ENCODE measurements at regions not wholly inside any gene's neighbourhood (a gene's known extent, or its start where the extent isn't known, plus 50 kb on each side); places are given as distances from the start of the nearest gene placed in this dataset.
A peak's percentile ranks its signal among the peaks of the same experiment; 100 is the strongest.

DNA sequence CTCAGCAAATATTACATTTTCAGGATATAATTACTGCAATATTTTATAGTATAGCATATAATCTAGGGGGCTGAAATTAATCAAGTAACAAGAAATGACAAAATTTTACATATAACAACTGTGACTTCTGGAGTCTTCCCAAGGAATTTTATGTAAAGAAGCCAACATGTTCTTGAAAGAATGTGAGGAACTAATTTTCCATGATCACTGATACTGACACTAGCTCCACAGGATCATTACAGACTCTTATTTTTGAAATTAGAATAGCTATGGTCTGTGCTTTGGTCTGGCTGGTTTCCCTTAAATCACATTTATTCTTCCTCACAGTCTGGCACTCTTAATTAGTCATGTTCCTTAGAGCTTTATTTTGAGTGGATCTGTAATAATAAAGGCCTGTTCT, 267.7 kb upstream of the SEMA3A start:
- no peak overlapping the region for H3K27ac Mint-ChIP-seq
- no peaks in the 10 kb centered on the region for H3K36me3 Mint-ChIP-seq
- H3K9me3 Mint-ChIP-seq: peaks cover 4% of the 10 kb centered on the region
- no peak overlapping the region for H3K4me3 Mint-ChIP-seq
- no peaks in the 10 kb centered on the region for H3K4me1 Mint-ChIP-seq (ENCODE audit: unreplicated experiment)
- DNase-seq (ENCODE audit: extremely low spot score, unreplicated experiment): no peak
- TF ChIP-seq, protein P1, sequence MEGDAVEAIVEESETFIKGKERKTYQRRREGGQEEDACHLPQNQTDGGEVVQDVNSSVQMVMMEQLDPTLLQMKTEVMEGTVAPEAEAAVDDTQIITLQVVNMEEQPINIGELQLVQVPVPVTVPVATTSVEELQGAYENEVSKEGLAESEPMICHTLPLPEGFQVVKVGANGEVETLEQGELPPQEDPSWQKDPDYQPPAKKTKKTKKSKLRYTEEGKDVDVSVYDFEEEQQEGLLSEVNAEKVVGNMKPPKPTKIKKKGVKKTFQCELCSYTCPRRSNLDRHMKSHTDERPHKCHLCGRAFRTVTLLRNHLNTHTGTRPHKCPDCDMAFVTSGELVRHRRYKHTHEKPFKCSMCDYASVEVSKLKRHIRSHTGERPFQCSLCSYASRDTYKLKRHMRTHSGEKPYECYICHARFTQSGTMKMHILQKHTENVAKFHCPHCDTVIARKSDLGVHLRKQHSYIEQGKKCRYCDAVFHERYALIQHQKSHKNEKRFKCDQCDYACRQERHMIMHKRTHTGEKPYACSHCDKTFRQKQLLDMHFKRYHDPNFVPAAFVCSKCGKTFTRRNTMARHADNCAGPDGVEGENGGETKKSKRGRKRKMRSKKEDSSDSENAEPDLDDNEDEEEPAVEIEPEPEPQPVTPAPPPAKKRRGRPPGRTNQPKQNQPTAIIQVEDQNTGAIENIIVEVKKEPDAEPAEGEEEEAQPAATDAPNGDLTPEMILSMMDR (conservative IDR thresholded peaks at IDR 0.05): no peak
- no peaks in the 10 kb centered on the region for H3K27me3 Mint-ChIP-seq

DNA sequence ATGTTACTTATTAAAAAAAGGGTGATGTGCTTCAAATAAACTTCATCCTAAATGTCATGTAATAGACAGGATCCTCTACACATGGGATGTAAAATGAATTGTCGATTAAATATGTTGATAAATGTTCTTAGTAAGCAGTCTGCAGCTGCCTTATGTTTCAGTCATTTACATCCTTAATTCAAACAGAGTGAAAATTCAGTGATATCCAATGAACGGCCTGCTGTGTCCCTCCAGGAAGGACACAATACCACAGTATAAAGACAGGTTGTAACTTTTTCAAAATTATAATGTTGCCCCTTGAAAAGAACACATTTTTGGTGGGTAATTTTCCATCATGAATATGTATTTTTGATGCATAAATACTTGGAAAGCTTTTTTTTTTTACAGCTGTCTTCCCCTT, 266.5 kb upstream of the SEMA3A start:
- H3K36me3 Mint-ChIP-seq: no peaks in the 10 kb centered on the region
- H3K4me1 Mint-ChIP-seq (ENCODE audit: unreplicated experiment): no peaks in the 10 kb centered on the region

DNA sequence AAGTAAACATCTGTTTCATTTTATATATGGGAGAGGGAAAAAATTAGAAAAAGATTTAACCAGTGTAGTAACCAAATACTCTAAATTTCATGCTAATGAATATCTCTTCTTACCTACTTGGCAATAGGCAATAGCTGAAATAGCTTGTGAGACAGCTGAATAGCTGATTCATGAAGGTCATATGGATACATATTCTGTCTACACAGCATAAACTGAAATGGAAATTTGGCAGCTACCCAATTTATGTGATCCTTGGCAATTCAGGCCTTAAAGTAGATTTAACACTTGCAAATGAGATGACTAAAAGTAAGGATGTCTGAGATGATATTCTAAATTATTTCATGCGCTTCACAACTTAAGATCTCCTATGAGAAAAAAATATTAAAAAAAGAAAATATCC, 261.2 kb upstream of the SEMA3A start:
- no peak for DNase-seq (ENCODE audit: extremely low spot score, unreplicated experiment)

More for the DNA sequence above, 266.5 kb upstream of the SEMA3A start:
- no peak overlapping the region for H3K4me3 Mint-ChIP-seq
- TF ChIP-seq, protein P1 (conservative IDR thresholded peaks at IDR 0.05): no peak
- no peak for DNase-seq (ENCODE audit: extremely low spot score, unreplicated experiment)
- H3K27me3 Mint-ChIP-seq: no peaks in the 10 kb centered on the region
- H3K27ac Mint-ChIP-seq: no peak overlapping the region
- peaks cover 4% of the 10 kb centered on the region for H3K9me3 Mint-ChIP-seq

DNA sequence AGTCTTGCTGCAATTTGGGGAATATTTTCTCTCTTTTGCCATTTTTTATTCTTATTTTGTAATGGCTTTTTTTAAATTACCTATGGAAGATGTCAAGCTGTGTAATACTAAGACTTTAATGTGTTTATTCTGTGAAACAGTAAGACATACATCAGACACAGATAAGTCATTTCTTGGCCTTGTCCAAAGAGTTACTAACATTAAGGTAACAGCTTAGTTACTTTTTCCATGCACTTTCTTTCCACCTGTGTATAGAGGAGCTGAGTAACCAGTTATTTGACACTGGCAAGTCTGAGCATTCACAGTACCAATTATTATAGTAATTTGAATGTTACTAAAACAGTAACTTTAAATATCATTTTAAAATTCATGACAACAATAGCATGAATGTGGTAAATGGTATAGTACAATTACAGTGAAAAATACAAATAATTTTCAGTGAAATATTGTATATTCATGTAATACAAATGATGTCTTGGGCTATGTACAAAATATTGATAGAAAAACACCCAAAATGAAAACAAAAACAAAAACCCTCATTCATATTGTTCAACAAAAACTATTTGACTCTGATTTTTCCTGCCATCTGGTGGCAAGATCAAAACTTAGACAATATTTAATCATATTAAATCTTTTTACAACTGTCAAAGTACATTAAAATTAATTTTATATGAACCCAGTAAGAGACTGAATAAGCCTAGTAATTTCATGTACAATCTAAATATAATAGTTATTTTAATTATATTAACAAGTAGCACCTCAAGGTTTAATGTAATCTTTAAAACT, 259.8 kb upstream of the SEMA3A start:
- H3K27me3 Mint-ChIP-seq: no peaks in the 10 kb centered on the region
- H3K27ac Mint-ChIP-seq: no peak overlapping the region
- TF ChIP-seq, protein P1 (conservative IDR thresholded peaks at IDR 0.05): peak; percentile 38
- H3K4me3 Mint-ChIP-seq: no peak overlapping the region
- DNase-seq (ENCODE audit: extremely low spot score, unreplicated experiment): no peak
- H3K9me3 Mint-ChIP-seq: peaks cover 3% of the 10 kb centered on the region
- H3K36me3 Mint-ChIP-seq: no peaks in the 10 kb centered on the region
- H3K4me1 Mint-ChIP-seq (ENCODE audit: unreplicated experiment): no peaks in the 10 kb centered on the region

More for the DNA sequence above, 261.2 kb upstream of the SEMA3A start:
- TF ChIP-seq, protein P1 (conservative IDR thresholded peaks at IDR 0.05): no peak
- H3K27me3 Mint-ChIP-seq: no peaks in the 10 kb centered on the region
- no peaks in the 10 kb centered on the region for H3K9me3 Mint-ChIP-seq
- H3K4me3 Mint-ChIP-seq: no peak overlapping the region
- H3K36me3 Mint-ChIP-seq: no peaks in the 10 kb centered on the region
- H3K27ac Mint-ChIP-seq: no peak overlapping the region
- no peaks in the 10 kb centered on the region for H3K4me1 Mint-ChIP-seq (ENCODE audit: unreplicated experiment)

DNA sequence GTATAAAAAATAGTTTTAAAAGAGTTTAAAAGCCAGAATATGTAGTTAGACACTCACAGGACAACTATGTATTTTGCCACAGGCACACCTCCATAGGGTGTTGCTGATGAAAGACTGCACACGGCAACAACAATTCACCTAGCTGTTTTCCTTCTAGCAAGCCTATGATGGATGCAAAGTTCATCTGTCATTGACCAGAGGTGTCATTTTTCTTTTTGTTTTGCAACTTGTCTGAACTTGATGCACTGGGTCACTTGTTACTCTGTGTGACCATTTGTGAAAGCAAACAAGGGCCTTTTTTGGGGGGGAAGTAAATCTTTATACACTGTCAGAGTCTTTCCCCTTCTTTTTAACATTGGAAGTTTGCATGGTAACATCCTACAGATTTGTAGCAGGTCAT, 258.0 kb upstream of the SEMA3A start:
- Mint-ChIP-seq H3K27ac (no peak overlapping the region), H3K36me3 (no peaks in the 10 kb centered on the region), H3K4me3 (no peak overlapping the region), H3K4me1 (ENCODE audit: unreplicated experiment) (no peaks in the 10 kb centered on the region), H3K27me3 (no peaks in the 10 kb centered on the region), H3K9me3 (peaks cover 3% of the 10 kb centered on the region)
- DNase-seq (ENCODE audit: extremely low spot score, unreplicated experiment): no peak
- TF ChIP-seq, protein P1 (conservative IDR thresholded peaks at IDR 0.05): no peak

Measured in type B pancreatic cell (in vitro differentiated cells).